GM12875 (cell line): ENCODE measurements at regions not wholly inside any gene's neighbourhood (a gene's known extent, or its start where the extent isn't known, plus 50 kb on each side); places are given as distances from the start of the nearest gene placed in this dataset.

Source experiments
- H3K4me3 ChIP-seq: one replicate; pipeline ENCODE4 v1.5.1; 2011; ENCODE audit warnings: low read depth, low read length, control low read depth
- CTCF ChIP-seq: IDR thresholded peaks from 2 replicates; pipeline ENCODE4 v1.5.1; 2011; ENCODE audit warnings: low read depth, mild to moderate bottlenecking, control low read depth, inconsistent platforms, low read length, moderate library complexity, borderline replicate concordance; ENCODE audit not compliant: insufficient read depth

GRCh38 chr4:140249351-140249750 is 95.4 kb upstream of the MAML3 start:
- no peak for TF ChIP-seq CTCF
- H3K4me3 ChIP-seq, result no peak overlapping the region

- no peak overlapping the region for H3K4me3 ChIP-seq
- no peak for TF ChIP-seq CTCF
Observed at GRCh38 chr4:140247237-140247636, 93.3 kb upstream of the MAML3 start.

- TF ChIP-seq CTCF, result no peak
- H3K4me3 ChIP-seq, result no peak overlapping the region
Observed at GRCh38 chr4:140246216-140246615, 92.2 kb upstream of the MAML3 start.

GRCh38 chr4:140244328-140244727 is 90.3 kb upstream of the MAML3 start:
- TF ChIP-seq CTCF, result no peak
- H3K4me3 ChIP-seq, result no peak overlapping the region

- no peak overlapping the region for H3K4me3 ChIP-seq
Observed at GRCh38 chr4:140243278-140243753, 89.3 kb upstream of the MAML3 start.

GRCh38 chr4:140242357-140243277 is 88.6 kb upstream of the MAML3 start:
- TF ChIP-seq CTCF, result no peak
- no peak overlapping the region for H3K4me3 ChIP-seq

More at GRCh38 chr4:140243278-140243753, 89.3 kb upstream of the MAML3 start:
- no peak for TF ChIP-seq CTCF

- H3K4me3 ChIP-seq, result no peak overlapping the region
- no peak for TF ChIP-seq CTCF
Observed at GRCh38 chr4:140240237-140240636, 86.3 kb upstream of the MAML3 start.
